ENCODE measurements at regions not wholly inside any gene's neighbourhood (a gene's known extent, or its start where the extent isn't known, plus 50 kb on each side); places are given as distances from the start of the nearest gene placed in this dataset.

- Histone ChIP-seq H3K4me3 (ENCODE audit: extremely low read depth in 1 of 4, insufficient read depth in 2 of 4, low read depth in 3 of 4, low read length in 4 of 4) (no peak overlapping the region), H3K18ac (ENCODE audit: extremely low read depth, low read length) (no peak overlapping the region), H3K56ac (replicated peaks; ENCODE audit: insufficient read length, low read depth, low read length) (no peak overlapping the region), H3K9ac (replicated peaks in 1 of 4; ENCODE audit: extremely low read depth in 1 of 4, low read depth in 3 of 4, low read length in 3 of 4) (no peak overlapping the region), H3K27ac (ENCODE audit: low read depth, low read length) (no peak overlapping the region), H3K27me3 (replicated peaks in 1 of 4; ENCODE audit: control insufficient read depth in 3 of 4, extremely low read depth in 1 of 4, insufficient read depth in 3 of 4, low read length in 3 of 4) (no peaks in the 10 kb centered on the region), H3K79me1 (ENCODE audit: low read depth, low read length) (no peaks in the 10 kb centered on the region), H3K79me2 (ENCODE audit: control insufficient read depth in 1 of 2, insufficient read depth in 2 of 2, low read length in 2 of 2) (no peaks in the 10 kb centered on the region), H2BK120ac (replicated peaks; ENCODE audit: low read depth, low read length) (no peak overlapping the region), H3K9me3 (ENCODE audit: insufficient read depth in 2 of 2, low read depth in 1 of 2, low read length in 1 of 2) (no peaks in the 10 kb centered on the region), H3K14ac (ENCODE audit: insufficient read length) (no peak overlapping the region), H3K4me1 (replicated peaks in 1 of 4; ENCODE audit: control insufficient read depth in 3 of 4, insufficient read depth in 4 of 4, low read length in 3 of 4) (no peaks in the 10 kb centered on the region), H2BK20ac (ENCODE audit: low read length) (no peak overlapping the region), H4K20me1 (replicated peaks in 1 of 2; ENCODE audit: control insufficient read depth in 1 of 2, insufficient read depth in 2 of 2, low read length in 2 of 2) (no peaks in the 10 kb centered on the region), H4K5ac (ENCODE audit: insufficient read length, low read depth, low read length) (no peak overlapping the region), H2BK12ac (ENCODE audit: low read depth, low read length) (no peak overlapping the region), H2AFZ (ENCODE audit: low read length) (no peak overlapping the region), H3K4me2 (ENCODE audit: insufficient read depth in 1 of 2, low read depth in 2 of 2, low read length in 2 of 2) (no peak overlapping the region), H3K4ac (replicated peaks; ENCODE audit: insufficient read length, low read depth, low read length) (no peak overlapping the region), H2BK15ac (ENCODE audit: low read length) (no peak overlapping the region), H2BK5ac (ENCODE audit: low read depth, low read length) (no peak overlapping the region), H3K23me2 (ENCODE audit: low read depth, low read length) (no peaks in the 10 kb centered on the region), H3K23ac (ENCODE audit: insufficient read length) (no peak overlapping the region), H4K91ac (replicated peaks; ENCODE audit: insufficient read length, low read length) (no peak overlapping the region), H2AK5ac (ENCODE audit: low read depth, low read length) (no peak overlapping the region), H3K36me3 (ENCODE audit: control insufficient read depth in 2 of 4, insufficient read depth in 4 of 4, low read length in 3 of 4) (no peaks in the 10 kb centered on the region), H4K8ac (ENCODE audit: extremely low read depth, insufficient read depth, low read length) (no peak overlapping the region)
- POLR2A ChIA-PET (ENCODE audit: partially characterized antibody): no interaction called here
- TF ChIP-seq BACH1 (IDR thresholded peaks at IDR 0.05; ENCODE audit: low read length) (no peak), TEAD4 (IDR thresholded peaks at IDR 0.05; ENCODE audit: low read depth, low read length) (no peak), POU5F1 (IDR thresholded peaks at IDR 0.05; ENCODE audit: low read depth, low read length) (no peak), EGR1 (IDR thresholded peaks at IDR 0.05; ENCODE audit: borderline replicate concordance, low read depth, low read length) (no peak), EP300 (IDR thresholded peaks at IDR 0.05; ENCODE audit: borderline replicate concordance in 1 of 2, low read depth in 2 of 2, low read length in 2 of 2) (no peak), CEBPB (IDR thresholded peaks at IDR 0.05; ENCODE audit: low read depth, low read length) (no peak), RNF2 (IDR thresholded peaks at IDR 0.05; ENCODE audit: borderline replicate concordance, low read depth, low read length, missing control alignments, poor library complexity, severe bottlenecking) (no peak), RAD21 (IDR thresholded peaks at IDR 0.05 in 1 of 2, conservative IDR thresholded peaks at IDR 0.05 in 1 of 2; ENCODE audit: low read depth in 2 of 2, low read length in 2 of 2) (no peak), CBX8 (IDR thresholded peaks at IDR 0.05; ENCODE audit: borderline replicate concordance, low read depth, low read length) (no peak)
- FAIRE-seq (no peak), DNase-seq (ENCODE audit: low read depth in 1 of 2, low spot score in 2 of 2) (no peak)
- 81% methylated on average over 1 of the region's 1 CpG; no CpG with 5 or more reads in 1 of the 2 experiments for WGBS, 2 experiments (ENCODE audit: extremely low coverage in 1 of 2, insufficient coverage in 1 of 2, insufficient read length in 1 of 2, insufficient replicate concordance in 2 of 2, low coverage in 1 of 2, low lambda C conversion rate in 2 of 2, missing lambda C conversion rate in 1 of 2)
- CTCF ChIA-PET (ENCODE audit: partially characterized antibody): no interaction called here
Measured at GRCh38 chr3:157979022-157979421, 127.2 kb downstream of the SHOX2 start.
